ENCODE measurements at regions not wholly inside any gene's neighbourhood (a gene's known extent, or its start where the extent isn't known, plus 50 kb on each side); places are given as distances from the start of the nearest gene placed in this dataset.

DNA sequence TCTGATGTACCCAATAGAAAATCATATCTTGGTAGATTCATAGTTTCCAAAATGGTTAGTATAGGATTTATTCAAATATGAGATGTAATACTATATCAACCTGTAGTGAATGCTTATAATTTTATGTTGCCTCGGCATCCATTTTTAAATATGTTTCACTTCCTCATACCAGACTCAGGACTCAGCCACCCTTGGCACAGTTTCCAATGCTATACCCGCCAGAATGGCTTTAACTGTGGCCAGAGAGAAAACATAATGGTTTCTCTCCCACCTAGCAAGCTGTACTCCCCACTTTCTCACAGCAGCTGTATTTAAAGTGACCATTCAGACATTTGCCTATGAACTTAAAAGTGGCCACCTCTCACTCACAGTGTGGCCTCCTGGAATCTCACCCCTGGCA, 466.6 kb upstream of the PABPC4L start:
- no peaks in the 10 kb centered on the region for H3K4me1 ChIP-seq (ENCODE audit: low read depth, poor library complexity, severe bottlenecking)
- no peak overlapping the region for H2AFZ ChIP-seq (ENCODE audit: low read depth)
- no peaks in the 10 kb centered on the region for H3K36me3 ChIP-seq (ENCODE audit: insufficient read depth)
- H3K27ac ChIP-seq = no peak overlapping the region
- H3K9ac ChIP-seq = no peak overlapping the region
- no peak overlapping the region for H3K4me3 ChIP-seq (IDR thresholded peaks at IDR 0.05; ENCODE audit: insufficient read depth, low read depth, low read length)
- no peaks in the 10 kb centered on the region for H3K79me2 ChIP-seq (ENCODE audit: insufficient read depth, low read depth)
- TF ChIP-seq, protein P1, sequence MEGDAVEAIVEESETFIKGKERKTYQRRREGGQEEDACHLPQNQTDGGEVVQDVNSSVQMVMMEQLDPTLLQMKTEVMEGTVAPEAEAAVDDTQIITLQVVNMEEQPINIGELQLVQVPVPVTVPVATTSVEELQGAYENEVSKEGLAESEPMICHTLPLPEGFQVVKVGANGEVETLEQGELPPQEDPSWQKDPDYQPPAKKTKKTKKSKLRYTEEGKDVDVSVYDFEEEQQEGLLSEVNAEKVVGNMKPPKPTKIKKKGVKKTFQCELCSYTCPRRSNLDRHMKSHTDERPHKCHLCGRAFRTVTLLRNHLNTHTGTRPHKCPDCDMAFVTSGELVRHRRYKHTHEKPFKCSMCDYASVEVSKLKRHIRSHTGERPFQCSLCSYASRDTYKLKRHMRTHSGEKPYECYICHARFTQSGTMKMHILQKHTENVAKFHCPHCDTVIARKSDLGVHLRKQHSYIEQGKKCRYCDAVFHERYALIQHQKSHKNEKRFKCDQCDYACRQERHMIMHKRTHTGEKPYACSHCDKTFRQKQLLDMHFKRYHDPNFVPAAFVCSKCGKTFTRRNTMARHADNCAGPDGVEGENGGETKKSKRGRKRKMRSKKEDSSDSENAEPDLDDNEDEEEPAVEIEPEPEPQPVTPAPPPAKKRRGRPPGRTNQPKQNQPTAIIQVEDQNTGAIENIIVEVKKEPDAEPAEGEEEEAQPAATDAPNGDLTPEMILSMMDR (conservative IDR thresholded peaks at IDR 0.05; ENCODE audit: low read depth, low read length) = no peak
- H3K4me2 ChIP-seq = no peak overlapping the region
- no peaks in the 10 kb centered on the region for H4K20me1 ChIP-seq (ENCODE audit: insufficient read depth)
- H3K27me3 ChIP-seq (ENCODE audit: insufficient read depth, low read depth) = no peaks in the 10 kb centered on the region

DNA sequence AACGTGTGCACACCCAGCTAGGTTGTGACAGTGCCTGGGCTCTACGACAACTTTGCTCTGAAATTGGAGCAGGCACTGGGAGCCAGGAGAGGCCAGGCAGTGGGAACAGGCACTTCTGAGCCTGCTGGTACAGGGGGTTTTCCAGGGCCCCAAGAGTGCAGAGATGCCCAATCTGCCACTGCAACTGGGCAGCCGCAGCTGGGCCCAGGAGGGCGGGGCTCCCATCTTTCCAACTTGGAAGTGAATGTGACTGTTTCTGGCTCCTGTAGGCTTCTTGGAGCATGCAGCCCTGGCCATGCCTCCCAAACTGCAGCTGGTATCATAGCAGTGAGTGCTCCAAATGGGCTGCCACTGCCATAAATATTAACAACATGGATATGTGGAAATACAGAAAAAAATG, 465.1 kb upstream of the PABPC4L start:
- Histone ChIP-seq H3K27ac (no peak overlapping the region), H3K4me2 (no peak overlapping the region), H3K9ac (no peak overlapping the region), H2AFZ (ENCODE audit: low read depth) (no peak overlapping the region), H3K27me3 (ENCODE audit: insufficient read depth, low read depth) (no peaks in the 10 kb centered on the region), H3K36me3 (ENCODE audit: insufficient read depth) (no peaks in the 10 kb centered on the region), H3K4me3 (IDR thresholded peaks at IDR 0.05; ENCODE audit: insufficient read depth, low read depth, low read length) (no peak overlapping the region), H3K4me1 (ENCODE audit: low read depth, poor library complexity, severe bottlenecking) (no peaks in the 10 kb centered on the region), H4K20me1 (ENCODE audit: insufficient read depth) (no peaks in the 10 kb centered on the region), H3K79me2 (ENCODE audit: insufficient read depth, low read depth) (no peaks in the 10 kb centered on the region)
- TF ChIP-seq, protein P1 (conservative IDR thresholded peaks at IDR 0.05; ENCODE audit: low read depth, low read length) = no peak

DNA sequence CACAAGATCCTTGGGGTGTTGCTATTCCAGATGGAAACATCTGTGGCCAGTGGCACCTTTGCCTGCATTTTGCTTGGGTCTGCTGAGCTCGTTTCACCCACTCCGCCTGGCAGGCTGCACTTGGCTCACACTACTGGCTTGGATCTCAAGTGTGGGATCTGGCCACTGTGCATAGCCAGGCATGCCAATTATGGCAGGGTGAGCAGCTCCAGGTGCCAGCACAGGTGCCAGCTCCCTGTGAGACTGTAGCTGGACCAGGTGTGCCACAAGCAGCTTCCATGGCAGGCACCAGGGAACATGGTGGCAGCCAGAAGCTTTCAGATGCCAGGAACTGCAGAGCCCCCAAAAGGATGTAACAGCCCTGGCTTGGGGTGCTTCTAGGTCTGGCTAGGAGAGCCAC, 463.8 kb upstream of the PABPC4L start:
- Histone ChIP-seq H2AFZ (ENCODE audit: low read depth) (no peak overlapping the region), H3K4me1 (ENCODE audit: low read depth, poor library complexity, severe bottlenecking) (no peaks in the 10 kb centered on the region), H3K9ac (no peak overlapping the region), H3K27me3 (ENCODE audit: insufficient read depth, low read depth) (no peaks in the 10 kb centered on the region), H3K4me3 (IDR thresholded peaks at IDR 0.05; ENCODE audit: insufficient read depth, low read depth, low read length) (no peak overlapping the region), H3K4me2 (no peak overlapping the region), H3K27ac (no peak overlapping the region), H4K20me1 (ENCODE audit: insufficient read depth) (no peaks in the 10 kb centered on the region), H3K79me2 (ENCODE audit: insufficient read depth, low read depth) (no peaks in the 10 kb centered on the region), H3K36me3 (ENCODE audit: insufficient read depth) (no peaks in the 10 kb centered on the region)
- TF ChIP-seq, protein P1 (conservative IDR thresholded peaks at IDR 0.05; ENCODE audit: low read depth, low read length) = no peak

DNA sequence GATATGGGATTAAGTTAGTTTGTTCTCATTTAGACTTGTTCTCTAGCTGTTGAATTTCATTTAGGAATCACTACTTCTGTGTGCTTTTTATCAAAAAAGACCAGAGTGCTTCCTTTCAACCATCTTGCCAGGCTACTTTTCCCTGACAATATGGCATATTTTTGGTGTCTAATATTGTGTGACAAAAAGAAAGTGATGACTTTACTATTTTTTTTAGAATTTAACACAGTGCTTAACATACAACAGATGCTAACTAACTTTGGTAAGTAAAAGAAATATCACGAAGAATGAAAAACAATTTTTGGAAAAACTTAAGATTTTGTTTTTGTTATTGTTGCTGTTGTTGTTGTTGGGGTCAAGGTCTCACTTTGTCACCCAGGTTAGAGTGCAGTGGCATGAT, 462.2 kb upstream of the PABPC4L start:
- H3K27ac ChIP-seq = no peak overlapping the region
- TF ChIP-seq, protein P1 (conservative IDR thresholded peaks at IDR 0.05; ENCODE audit: low read depth, low read length) = no peak

More for the DNA sequence above, 462.2 kb upstream of the PABPC4L start:
- no peaks in the 10 kb centered on the region for H4K20me1 ChIP-seq (ENCODE audit: insufficient read depth)
- no peaks in the 10 kb centered on the region for H3K27me3 ChIP-seq (ENCODE audit: insufficient read depth, low read depth)
- no peak overlapping the region for H3K4me2 ChIP-seq
- no peaks in the 10 kb centered on the region for H3K79me2 ChIP-seq (ENCODE audit: insufficient read depth, low read depth)
- no peaks in the 10 kb centered on the region for H3K36me3 ChIP-seq (ENCODE audit: insufficient read depth)
- no peak overlapping the region for H3K4me3 ChIP-seq (IDR thresholded peaks at IDR 0.05; ENCODE audit: insufficient read depth, low read depth, low read length)
- H3K9ac ChIP-seq = no peak overlapping the region
- H2AFZ ChIP-seq (ENCODE audit: low read depth) = no peak overlapping the region
- H3K4me1 ChIP-seq (ENCODE audit: low read depth, poor library complexity, severe bottlenecking) = no peaks in the 10 kb centered on the region
